ENCODE measurements at regions not wholly inside any gene's neighbourhood (a gene's known extent, or its start where the extent isn't known, plus 50 kb on each side); places are given as distances from the start of the nearest gene placed in this dataset.

DNA sequence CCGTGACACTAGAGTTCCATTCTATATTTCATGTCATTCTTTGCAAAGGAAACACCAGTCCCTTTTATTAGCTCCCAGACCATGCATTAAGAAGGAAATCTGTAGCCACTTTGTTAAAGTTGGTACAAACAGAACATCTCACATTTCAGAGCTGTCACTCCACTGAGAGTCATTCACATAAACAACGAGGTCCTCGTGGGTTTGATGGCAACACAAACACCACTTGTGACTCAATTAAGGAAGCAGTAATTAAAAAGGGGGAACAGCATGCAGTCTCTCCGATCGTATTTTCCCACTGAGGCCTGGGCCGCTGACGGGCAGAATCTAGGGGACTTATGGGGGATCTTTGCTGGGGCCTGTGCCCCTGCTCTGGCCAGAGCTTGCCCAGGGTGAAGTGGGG is 94.2 kb upstream of the ZNF618 start:
- TF ChIP-seq GATA2 (IDR thresholded peaks at IDR 0.05; ENCODE audit: low read depth, low read length): no peak
- TF ChIP-seq GATA3 (IDR thresholded peaks at IDR 0.05; ENCODE audit: low read depth, low read length): no peak

All from SH-SY5Y (cell line).